Esophagus squamous epithelium (tissue), 5 donors: ENCODE measurements at regions not wholly inside any gene's neighbourhood (a gene's known extent, or its start where the extent isn't known, plus 50 kb on each side); places are given as distances from the start of the nearest gene placed in this dataset.

Experiments used
- DNase-seq: peaks from one replicate; lab custom pipeline; 2025; lab: John Stamatoyannopoulos, UW
- H3K27ac ChIP-seq, 4 donors: fragments of 200-600 bp; sonication (generic); one replicate each; pipeline ENCODE4 v1.5.1; 2016 to 2019; ENCODE audit warnings: mild to moderate bottlenecking in 1 of 4
- H3K27me3 ChIP-seq, 4 donors: fragments of 200-600 bp; sonication (generic); 1 replicate in 3 of 4; 2 replicates in 1 of 4; pipeline versions ENCODE4 v1.5.1 to v1.6.0; 2017 to 2021; ENCODE audit warnings: antibody characterized with exemption in 1 of 4
- H3K36me3 ChIP-seq, 3 donors: fragments of 200-600 bp; sonication (generic); one replicate each; pipeline ENCODE4 v1.5.1; 2016 to 2019
- H3K4me1 ChIP-seq, 3 donors: fragments of 200-600 bp; sonication (generic); one replicate each; pipeline ENCODE4 v1.5.1; 2017 to 2019
- H3K4me3 ChIP-seq, 4 donors: fragments of 200-600 bp; sonication (generic); 1 replicate in 3 of 4; 2 replicates in 1 of 4; pipeline ENCODE4 v1.5.1; 2016 to 2019; ENCODE audit warnings: mild to moderate bottlenecking in 2 of 4, moderate library complexity in 1 of 4
- H3K9me3 ChIP-seq, 3 donors: fragments of 200-600 bp; sonication (generic); one replicate each; pipeline ENCODE4 v1.5.1; 2016 to 2019
- CTCF ChIP-seq, 6 experiments: fragments of 450-650 bp in 4 of 6; fragments of 200-600 bp in 2 of 6; sonication (generic) in 2 of 6; IDR thresholded peaks; one replicate each; pipeline ENCODE4 v1.5.1; 2016 to 2019; ENCODE audit warnings: antibody characterized with exemption in 6 of 6, mild to moderate bottlenecking in 4 of 6, moderate library complexity in 4 of 6
- POLR2A ChIP-seq, 4 donors: fragments of 450-650 bp; IDR thresholded peaks; one replicate each; pipeline ENCODE4 v1.6.1; 2017; ENCODE audit warnings: antibody characterized with exemption in 4 of 4, mild to moderate bottlenecking in 4 of 4, moderate library complexity in 3 of 4
- WGBS, 2 donors: methylation state at CpG; one replicate each; pipeline ENCODE4 v1.1.5; 2018; 5-methylcytosine and 5-hydroxymethylcytosine counted together
- intact Hi-C: fragments of 100-400 bp; cut with DNase I; formaldehyde crosslinking; loops from one replicate; pipeline ENCODE4 v1.15.0; 2022
- donor health status: DM: yes; HTN: yes; CAD: no.

DNA sequence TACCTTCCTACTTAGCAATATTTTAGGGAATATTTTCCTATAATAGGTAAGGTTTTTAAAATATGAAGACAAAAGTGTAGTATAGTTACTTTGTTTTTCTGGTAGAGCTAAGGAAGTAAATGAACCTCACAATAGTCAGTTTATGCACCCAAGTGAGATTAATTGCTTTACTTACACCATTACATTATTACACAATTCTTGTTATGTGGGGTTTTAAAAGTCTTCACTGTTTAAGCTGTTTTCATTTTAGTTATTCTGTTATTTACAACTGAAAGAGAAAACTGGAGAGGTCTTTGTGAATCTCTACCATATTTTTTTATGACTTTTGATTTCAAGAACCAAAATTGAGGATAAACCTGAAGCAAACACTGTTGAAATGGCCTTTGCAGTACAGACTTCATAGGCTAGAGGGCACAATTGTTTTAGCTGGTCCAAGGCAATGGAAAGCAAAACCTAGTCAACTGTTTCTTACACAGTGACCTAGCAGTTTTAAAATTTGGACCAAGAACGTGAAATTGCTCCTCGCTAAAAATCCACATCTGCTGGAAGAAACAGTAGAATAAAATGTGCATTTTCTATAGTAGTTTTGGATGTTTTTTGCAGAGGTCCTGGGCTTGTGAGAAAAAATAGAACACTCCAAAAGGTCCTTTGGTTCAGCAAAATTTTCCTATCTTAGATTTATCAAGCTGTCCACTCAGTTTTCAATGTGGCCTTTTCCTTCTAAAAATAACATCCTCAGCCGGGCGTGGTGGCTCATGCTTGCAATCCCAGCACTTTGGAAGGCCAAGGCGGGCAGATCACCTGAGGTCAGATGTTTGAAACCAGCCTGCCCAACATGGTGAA is 66.4 kb upstream of the FER start:
- peak overlapping the region in 2 of 4 donors; percentile 15 to 30 for H3K27ac ChIP-seq
- H3K9me3 ChIP-seq, result no peaks in the 10 kb centered on the region
- intact Hi-C loops, result no loop called here
- H3K36me3 ChIP-seq, result no peaks in the 10 kb centered on the region
- peak; percentile 43 to 86 (median 75) for TF ChIP-seq CTCF (IDR thresholded peaks at IDR 0.05)
- TF ChIP-seq POLR2A (IDR thresholded peaks at IDR 0.05), result no peak
- no peaks in the 10 kb centered on the region for H3K27me3 ChIP-seq
- peak overlapping the region in 1 of 4 donors; percentile 48 for H3K4me3 ChIP-seq
- 13% methylated on average over 3 to 4 of the region's 5 CpGs for WGBS, 2 donors
- peaks cover 0 to 16% (median 0%) of the 10 kb centered on the region in 3 donors for H3K4me1 ChIP-seq
- DNase-seq, result no peak

GRCh38 chr5:108678091-108678490 is 69.6 kb upstream of the FER start:
- WGBS, 2 donors, result 61 to 79% methylated on average over 3 to 4 of the region's 4 CpGs
- Histone ChIP-seq H3K9me3 (no peaks in the 10 kb centered on the region), H3K27me3 (no peaks in the 10 kb centered on the region), H3K4me1 (peaks cover 0 to 8% (median 0%) of the 10 kb centered on the region in 3 donors), H3K27ac (no peak overlapping the region), H3K4me3 (no peak overlapping the region), H3K36me3 (no peaks in the 10 kb centered on the region)
- intact Hi-C loops, result no loop called here
- DNase-seq, result no peak
- no peak for TF ChIP-seq CTCF (IDR thresholded peaks at IDR 0.05)
- no peak for TF ChIP-seq POLR2A (IDR thresholded peaks at IDR 0.05)

GRCh38 chr5:108675736-108676135 is 72.0 kb upstream of the FER start:
- intact Hi-C loops, result no loop called here
- no peaks in the 10 kb centered on the region for H3K27me3 ChIP-seq

GRCh38 chr5:108672639-108673038 is 75.1 kb upstream of the FER start:
- H3K4me1 ChIP-seq, result no peaks in the 10 kb centered on the region
- H3K27me3 ChIP-seq, result no peaks in the 10 kb centered on the region
- H3K27ac ChIP-seq, result no peak overlapping the region
- no peaks in the 10 kb centered on the region for H3K9me3 ChIP-seq
- WGBS, 2 donors, result 34 to 50% methylated on average over 2 of the region's 2 CpGs
- no peaks in the 10 kb centered on the region for H3K36me3 ChIP-seq
- no peak for TF ChIP-seq CTCF (IDR thresholded peaks at IDR 0.05)
- no peak for TF ChIP-seq POLR2A (IDR thresholded peaks at IDR 0.05)
- intact Hi-C loops, result no loop called here
- no peak overlapping the region for H3K4me3 ChIP-seq
- no peak for DNase-seq

More at GRCh38 chr5:108675736-108676135, 72.0 kb upstream of the FER start:
- 94 to 100% methylated on average over 1 to 5 of the region's 5 CpGs for WGBS, 2 donors
- Histone ChIP-seq H3K4me3 (no peak overlapping the region), H3K36me3 (no peaks in the 10 kb centered on the region), H3K4me1 (no peaks in the 10 kb centered on the region), H3K27ac (no peak overlapping the region), H3K9me3 (no peaks in the 10 kb centered on the region)
- TF ChIP-seq CTCF (IDR thresholded peaks at IDR 0.05), result no peak
- TF ChIP-seq POLR2A (IDR thresholded peaks at IDR 0.05), result no peak
- no peak for DNase-seq

- no peaks in the 10 kb centered on the region for H3K9me3 ChIP-seq
- 72 to 84% methylated on average over 7 of the region's 7 CpGs for WGBS, 2 donors
- no peaks in the 10 kb centered on the region for H3K4me1 ChIP-seq
- no peak for TF ChIP-seq POLR2A (IDR thresholded peaks at IDR 0.05)
- no peak for TF ChIP-seq CTCF (IDR thresholded peaks at IDR 0.05)
- intact Hi-C loops, result no loop called here
- no peak overlapping the region for H3K27ac ChIP-seq
- no peaks in the 10 kb centered on the region for H3K36me3 ChIP-seq
- H3K27me3 ChIP-seq, result no peaks in the 10 kb centered on the region
- no peak for DNase-seq
- no peak overlapping the region for H3K4me3 ChIP-seq
Measured at GRCh38 chr5:108670591-108671289, 77.0 kb upstream of the FER start.
